GM21515 (cell line): ENCODE measurements at regions not wholly inside any gene's neighbourhood (a gene's known extent, or its start where the extent isn't known, plus 50 kb on each side); places are given as distances from the start of the nearest gene placed in this dataset.
"Not testable (repeated sequence)": the region's sequence is repeated elsewhere in the genome, so short reads cannot be mapped to it uniquely, and the experiment has no call there.

Experiments used
- ATAC-seq: cut with Tn5 transposase; IDR thresholded peaks from one replicate; pipeline ENCODE4 v1.9.1; 2021; ENCODE audit not compliant: unreplicated experiment

DNA sequence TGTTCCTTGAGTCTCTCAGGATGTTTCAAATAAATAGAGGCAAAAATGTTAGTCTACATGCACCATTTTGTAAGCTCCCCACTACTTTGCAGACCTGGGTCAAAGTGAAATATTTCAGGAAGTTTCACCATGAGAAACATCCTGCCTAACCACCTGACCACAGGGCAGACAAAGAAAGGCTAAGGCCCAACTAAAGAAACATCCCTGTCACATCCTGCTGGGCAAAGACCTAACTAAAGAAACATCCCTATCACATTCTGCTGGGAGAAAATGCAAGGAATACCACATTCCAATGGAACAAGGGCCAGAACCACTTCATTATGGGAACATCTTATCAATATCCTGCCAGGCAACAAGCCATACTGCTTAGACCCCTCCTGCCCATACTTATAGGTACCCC, 1303.4 kb downstream of the TECRL start:
- no peak for ATAC-seq

DNA sequence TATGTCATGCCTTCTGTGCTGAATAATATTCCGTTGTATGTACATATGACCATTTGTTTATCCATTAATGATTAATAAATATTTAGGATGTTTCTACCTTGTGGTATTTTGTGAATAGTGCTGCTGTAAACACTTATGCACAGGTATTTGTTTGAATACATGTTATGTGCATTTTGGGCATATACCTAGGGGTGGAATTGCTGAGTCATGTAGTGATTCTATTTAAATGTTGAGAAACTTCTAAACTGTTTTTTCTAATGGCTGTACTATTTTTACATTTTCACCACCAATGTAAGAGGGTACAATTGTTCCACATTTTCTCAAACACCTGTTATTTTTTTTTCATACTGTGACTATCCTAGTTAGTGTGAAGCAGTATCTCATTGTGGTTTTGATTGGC, 1318.6 kb downstream of the TECRL start:
- no peak for ATAC-seq

DNA sequence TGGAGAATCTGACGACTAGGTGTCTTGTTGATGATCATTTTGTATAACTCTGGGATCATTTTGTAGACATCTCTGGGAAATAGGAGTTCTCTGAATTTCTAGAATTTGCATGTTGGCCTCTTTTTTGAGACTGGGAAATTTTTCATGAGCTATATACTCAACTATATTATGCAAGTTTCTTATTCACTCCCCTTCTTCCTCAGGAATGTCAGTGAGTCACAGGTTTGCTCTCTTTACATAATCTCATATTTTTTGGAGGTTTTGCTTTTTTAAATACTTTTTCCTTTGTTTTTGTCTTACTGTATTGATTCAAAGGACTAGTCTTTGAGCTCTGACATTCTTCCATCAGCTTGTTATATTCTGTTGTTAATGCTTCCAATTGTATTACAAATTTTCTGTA, 1324.2 kb downstream of the TECRL start:
- no peak for ATAC-seq

DNA sequence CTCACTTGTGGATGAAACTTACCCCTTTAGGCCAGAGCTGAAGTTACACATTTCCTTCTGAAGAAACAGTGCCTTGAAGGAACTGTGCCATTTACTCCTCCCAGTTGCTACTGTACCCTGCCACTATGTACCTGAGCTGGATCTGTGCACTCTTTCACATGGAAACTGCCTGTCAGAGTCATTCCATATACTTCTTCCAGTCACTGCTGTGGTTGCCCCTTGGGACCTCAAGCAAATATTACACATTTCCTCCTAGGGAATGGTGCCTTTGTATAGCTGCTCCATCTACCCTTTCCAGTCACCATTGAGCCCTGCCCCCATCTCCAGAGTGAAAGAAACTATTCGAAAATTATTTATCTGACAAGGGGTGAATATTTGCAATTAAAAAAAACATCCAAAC, 1328.3 kb downstream of the TECRL start:
- ATAC-seq, result no peak

DNA sequence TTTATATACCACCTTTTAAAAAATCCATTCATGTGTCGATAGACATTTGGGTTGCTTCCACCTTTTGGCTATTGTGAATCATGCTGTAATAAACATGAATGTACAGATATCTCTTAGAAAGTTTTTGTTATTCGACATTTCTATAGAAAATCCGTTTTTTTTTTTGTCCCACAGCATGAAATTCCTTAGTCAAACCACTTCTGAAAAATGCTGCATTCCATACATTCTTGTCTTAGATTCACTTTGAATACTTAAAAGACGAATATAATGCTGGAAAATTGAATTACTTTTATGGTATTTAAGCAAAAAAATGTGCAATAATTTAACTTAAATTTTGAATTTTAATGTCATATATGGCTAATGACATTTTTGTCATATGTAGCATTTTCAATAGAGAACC, 1345.5 kb downstream of the TECRL start:
- no peak for ATAC-seq

DNA sequence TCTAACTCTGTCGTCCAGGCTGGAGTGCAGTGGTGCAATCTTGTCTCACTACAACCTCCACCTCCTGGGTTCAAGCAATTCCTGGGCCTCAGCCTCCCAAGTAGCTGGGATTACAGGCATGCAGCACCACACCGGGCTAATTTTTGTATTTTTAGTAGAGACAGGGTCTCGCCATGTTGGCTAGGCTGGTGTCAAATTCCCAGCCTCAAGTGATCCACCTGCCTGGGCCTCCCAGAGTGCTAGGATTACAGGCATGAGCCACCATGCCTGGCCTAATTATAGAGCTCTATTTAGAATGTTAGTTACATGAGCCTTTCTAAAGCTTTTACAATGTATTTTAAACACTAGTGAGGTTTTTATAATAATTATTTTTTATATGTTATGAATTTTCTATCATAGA, 1346.4 kb downstream of the TECRL start:
- ATAC-seq, result not testable (repeated sequence)

DNA sequence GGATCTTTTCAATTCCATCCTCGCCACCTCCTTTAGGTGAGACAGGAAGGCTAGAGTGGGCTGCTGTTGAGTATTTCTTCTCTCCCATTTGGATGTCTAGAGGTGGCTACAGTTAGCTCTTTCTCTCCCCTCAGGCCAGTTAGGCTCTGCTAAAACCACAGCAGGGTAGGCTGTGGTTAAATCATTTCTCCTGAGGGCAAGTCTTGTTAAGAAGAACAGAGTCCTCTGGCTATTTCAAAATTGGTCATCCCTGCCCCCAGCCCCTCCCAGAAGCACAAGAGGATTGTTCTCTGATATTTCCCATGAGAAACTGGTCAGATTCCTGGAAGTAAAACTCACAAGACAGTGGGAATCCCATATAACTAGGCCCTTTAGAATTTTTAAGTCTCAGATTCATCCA, 1359.5 kb downstream of the TECRL start:
- no peak for ATAC-seq

DNA sequence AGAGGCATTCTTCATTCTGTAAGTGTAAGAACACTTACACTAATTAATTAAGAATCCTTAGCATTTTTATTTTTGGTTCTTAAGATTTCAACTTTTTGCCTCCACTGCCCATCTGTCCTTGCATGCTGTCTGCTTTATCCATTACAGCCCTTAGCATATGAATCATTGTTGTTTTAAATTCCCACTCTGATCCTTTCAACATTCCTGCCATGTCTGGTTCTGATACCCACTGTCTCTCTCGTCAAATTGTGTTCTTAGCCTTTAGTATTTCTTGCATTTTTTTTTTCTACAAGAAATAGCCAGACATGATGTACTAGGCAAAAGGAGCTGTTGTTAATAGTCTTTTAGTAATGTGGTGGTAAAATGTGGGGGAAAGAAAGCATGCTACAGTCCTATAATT, 1360.0 kb downstream of the TECRL start:
- no peak for ATAC-seq

DNA sequence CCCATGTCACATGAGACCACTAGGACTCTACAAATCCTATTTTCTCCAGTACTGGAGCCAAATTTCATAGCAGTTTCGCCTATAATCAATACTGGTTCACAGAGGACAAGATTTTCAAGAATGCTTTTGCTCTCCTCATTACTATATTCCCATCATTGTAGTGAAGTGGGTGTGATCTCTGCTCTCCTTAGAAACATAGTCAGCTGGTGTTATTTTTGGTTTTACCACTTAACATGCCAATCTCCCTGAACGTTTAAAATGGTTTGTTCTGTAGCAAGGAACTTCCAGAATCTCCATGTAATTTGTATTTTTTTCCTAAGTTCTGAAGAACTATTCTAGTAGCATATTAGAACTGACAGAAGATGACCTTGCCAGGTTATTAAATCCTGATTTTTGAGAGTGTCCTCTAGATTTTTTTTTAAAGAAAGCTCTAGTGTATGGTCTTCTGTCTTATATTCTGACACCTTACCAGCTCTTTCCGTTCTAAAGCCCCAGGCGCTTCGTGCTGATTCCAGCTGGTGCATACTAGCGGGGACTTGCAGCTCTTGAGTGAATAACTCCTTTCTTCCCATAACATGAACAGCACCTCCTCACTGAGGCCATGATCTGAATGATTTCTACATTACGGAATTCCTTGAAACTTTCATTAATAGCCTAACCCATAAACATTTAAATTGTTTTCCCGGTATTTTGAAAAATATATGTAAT, 1372.9 kb downstream of the TECRL start:
- no peak for ATAC-seq

DNA sequence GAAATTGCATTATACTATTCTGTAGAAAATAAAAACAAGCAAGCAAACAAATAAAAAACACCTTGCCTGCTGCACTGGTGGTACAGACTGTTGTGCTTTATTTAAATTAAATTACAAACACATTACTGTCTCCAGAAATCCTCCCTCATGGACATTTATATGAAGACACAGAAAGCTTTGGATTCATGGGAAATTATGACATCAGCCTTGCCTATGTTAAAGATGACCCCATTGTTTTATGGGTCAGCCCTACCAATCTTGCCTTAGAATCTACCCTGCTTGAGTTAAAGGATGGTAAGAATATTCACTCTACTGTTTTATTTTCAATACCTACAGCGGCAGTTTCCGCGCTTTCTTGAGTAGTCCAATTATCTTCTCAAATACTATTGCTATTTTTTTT, 1379.9 kb downstream of the TECRL start:
- ATAC-seq, result no peak

DNA sequence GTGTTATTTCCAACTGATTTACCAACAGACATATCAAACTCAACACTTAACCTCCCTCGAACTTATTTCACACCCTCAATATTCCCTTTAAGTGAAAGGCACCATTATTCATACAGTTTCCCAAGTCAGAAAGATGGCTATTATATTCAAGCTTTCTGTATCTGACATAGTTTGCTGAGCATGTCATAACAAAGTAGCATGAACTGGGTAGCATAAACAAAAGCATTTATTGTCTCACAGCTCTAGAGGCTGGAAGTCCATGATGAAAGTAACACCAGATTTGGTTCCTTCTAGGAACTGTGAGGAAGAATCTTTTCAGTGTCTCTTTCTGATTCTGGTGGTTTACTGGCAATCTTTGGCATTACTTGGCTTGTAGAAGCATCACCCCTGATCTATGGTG, 1388.6 kb downstream of the TECRL start:
- no peak for ATAC-seq

DNA sequence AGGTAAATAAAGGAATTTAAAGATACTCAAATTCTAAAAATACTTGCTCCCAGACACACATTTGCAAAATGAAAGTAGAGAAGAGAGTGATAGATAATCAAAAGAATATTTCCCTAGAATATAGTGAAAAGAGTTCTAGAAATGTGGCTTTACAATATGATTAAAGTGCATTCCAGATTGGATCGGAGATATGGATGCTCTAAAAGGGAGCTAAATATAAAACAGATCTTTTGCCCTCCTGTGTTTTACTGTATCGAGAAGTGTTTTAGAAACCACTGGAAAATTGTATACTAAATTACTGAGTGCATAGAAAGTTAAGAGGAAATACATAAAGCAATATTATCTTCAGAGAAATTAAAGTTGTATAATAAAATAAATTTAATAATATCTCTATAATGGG, 1392.0 kb downstream of the TECRL start:
- no peak for ATAC-seq

DNA sequence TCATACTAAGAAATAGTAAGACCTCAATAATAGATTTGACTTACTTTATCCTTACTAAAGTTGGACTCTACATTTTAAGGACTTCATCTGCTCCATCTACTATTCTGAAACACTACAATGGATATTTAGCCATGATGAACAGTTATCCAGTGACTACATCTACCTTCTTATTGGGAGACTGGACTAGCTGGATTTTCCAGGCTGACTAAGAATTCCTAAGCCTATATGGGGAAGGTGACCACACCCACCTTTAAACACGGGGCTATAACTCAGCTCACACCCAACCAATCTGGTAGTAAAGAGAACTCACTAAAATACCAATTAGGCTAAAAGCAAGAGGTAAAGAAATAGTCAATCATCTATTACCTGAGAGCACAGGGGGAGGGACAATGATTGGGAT, 1438.4 kb downstream of the TECRL start:
- ATAC-seq, result no peak

DNA sequence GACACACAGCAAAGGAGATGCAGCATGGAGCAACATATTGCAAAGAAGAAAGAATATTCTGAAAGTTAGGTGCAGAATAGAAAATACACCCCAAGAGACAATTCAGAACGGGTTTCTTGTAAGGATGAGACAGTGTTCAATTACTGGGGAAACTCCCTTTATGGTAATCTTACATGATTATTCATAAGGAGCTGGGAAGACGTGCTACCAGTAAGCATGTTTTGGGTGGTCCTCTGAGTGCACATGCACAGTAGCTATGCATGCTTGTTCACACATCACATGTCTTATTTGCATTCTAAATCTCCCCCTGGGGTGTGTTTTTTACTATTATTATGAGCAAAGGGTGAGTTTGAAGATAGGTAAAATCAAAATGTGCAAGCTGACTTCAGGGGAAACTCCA, 1448.8 kb downstream of the TECRL start:
- no peak for ATAC-seq

DNA sequence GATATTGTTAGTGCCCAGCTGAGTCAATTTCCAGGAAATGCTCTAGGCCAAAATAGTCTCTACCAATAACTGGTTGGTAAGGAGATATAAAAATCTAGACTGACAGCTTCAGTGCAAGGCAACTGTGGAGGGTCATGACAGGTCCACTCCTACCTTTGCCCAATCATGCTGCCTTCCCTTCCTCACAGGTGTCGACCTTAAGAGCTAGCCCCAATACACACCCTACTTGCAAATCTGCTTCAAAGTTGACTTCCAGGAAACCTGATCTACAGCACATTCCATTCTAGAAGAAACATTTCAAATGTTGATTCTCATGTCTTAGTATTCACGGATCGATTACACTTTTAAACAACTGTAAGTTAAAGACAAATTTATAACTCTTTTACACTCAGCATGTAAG, 1455.5 kb downstream of the TECRL start:
- no peak for ATAC-seq

DNA sequence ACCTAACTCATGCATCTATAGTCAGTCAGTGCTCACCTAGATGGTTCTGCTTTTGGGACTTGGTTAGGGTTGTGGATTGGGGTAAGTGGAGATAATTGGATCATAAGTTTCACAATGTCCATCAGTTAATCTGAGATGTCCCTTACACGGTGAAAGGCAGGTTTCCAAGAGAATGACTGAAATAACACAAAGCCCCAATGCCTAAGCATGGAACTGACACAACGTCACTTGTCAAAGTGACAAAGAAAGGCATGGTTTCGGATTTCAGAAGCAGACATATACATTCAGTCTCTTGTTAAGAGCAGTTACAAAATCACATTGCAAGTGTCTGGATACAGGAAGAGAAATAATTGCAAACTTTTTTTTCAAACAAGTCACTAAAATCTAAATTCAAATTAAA, 1456.9 kb downstream of the TECRL start:
- no peak for ATAC-seq

DNA sequence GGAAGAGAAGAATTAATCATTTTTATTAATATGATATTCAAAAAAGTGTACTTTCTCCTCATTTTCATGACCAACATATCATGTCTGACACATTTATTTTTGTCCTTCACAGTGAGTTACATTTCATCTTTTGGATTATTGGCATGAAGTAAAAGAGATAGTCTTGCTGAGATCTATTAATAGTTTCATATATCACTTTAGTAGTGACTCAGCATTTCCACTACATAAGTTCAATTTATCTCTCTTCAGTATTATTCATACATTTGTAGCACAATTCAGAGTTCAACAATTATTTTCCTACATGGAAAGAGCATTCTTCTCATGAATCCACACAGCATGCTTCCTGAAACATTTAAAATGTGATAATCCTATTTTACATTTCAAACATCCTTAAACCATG, 1461.1 kb downstream of the TECRL start:
- ATAC-seq, result no peak

DNA sequence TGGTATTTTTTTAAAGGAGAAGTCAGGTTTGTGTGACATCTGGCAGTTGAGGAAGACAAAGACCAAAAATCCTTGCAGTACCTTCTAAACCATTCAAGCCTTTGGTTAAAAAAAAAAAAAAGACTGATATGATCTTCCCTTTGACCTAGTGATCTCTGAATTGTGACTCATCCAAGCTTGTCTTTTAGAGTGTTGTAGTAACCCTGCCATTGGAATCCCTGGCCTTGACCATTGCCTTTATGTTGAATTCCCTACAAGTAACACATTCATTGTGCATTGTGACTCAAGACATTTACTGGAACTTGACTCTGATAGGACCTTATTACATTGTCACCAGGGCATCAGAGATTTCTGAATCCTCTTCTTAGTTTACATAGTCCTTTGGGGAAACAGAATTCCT, 1469.0 kb downstream of the TECRL start:
- no peak for ATAC-seq

DNA sequence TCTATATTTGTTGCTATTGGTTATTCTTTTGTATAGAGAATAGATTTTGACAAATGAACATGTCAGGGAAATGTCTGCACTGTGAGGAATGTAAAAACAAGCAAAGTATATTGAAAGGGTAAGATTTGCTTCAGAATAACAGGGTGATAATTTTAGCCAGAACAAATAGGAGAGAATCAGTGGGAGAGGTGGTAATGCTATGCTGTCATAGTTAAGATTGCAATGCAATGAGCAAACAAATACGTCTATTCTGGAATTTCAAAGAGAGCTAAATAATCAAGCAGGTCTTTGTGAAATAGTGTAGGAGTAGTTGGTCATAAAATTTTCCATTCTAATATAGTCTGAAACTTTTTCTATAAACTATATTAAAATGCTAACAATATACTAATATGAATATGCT, 1478.4 kb downstream of the TECRL start:
- no peak for ATAC-seq

DNA sequence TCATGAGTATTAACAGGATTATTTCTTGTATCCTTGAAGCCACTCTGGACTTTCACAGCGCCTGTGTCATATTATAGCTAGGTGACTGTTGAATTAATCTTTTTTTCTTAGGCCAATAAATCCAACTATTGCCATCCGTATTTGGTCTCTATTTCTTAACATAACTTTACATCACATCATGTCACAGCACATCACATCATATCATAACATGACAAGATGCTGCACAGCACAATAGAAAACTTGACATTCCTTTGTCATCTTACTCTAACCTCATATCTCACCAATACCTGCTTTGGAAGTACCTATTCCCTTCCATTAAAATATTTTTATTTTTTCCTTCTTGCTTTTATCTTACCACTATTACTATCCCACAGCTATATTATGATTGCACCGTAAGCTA, 1480.8 kb downstream of the TECRL start:
- ATAC-seq, result no peak

DNA sequence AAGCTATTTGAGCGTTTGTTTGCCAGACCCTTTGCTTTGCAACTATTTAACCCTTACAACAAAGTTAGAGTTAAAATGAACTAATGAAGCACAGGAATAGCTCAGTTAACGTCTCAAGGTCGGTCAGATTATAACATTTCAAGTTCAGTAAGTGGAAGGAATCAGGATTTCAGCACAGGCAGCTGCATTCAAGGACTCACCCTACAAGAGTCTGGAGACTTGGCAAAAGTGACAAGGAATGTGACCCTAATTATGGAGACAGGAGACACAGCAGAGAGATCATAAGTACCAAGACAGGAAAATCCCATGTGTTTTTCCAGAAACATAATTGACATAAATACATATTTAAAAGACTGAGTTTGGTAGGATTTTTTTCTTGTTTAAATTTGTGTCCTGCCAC, 1481.7 kb downstream of the TECRL start:
- ATAC-seq, result no peak

DNA sequence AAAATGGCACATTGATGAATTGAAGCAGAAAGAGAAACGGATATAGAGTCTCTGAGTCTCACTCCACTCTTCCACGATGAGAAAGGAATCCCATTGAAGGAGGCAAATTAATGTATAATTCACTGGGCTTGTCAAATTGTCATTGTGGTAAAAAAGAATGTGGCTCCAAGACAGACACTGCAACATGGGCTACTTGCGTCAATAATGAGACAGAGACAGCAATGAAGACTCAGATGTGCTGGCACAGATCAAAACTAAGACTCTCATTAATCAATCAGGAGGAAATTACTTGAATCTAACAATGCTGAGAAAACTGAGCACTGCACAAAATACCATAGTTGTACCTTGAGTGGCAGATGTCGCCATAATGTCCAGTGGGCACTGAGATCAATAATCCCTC, 1485.5 kb downstream of the TECRL start:
- ATAC-seq, result no peak

DNA sequence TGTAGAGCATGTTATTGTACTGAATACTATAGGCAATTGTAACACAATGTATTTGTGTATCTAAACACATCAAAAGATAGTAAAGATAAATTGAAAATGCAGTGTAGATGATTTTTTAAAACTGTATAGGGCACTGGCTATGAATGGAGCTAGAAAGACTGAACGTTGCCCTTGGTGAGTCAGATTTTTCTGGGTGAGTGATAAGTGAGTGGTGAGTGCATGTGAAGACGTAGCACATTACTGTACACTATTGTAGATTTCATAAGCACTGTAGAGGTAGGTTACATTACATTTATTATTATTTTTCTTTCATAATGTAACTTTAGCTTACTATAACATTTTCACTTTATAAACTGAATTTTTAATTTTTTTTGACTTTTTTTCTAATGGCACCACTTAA, 1491.6 kb downstream of the TECRL start:
- no peak for ATAC-seq

DNA sequence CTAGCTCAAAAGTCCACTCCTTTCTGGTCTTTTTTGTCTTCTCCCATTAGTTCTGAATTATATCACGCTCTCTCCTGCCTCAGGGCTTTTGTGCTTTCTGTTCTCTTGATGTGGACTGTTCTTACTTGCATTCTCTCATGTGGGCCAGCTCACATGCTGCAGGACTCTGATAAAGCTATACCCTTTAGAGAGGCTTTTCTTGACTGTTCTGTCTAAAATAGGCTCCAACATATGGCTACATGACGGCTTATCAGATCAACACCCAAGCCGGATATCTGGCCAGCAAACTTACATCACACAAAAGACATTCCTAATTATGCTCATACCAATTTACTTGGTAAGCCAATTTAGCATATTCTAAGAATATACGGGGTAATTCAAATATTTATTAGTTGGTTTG, 1494.5 kb downstream of the TECRL start:
- no peak for ATAC-seq
